D721Med (cell line): ENCODE measurements at regions not wholly inside any gene's neighbourhood (a gene's known extent, or its start where the extent isn't known, plus 50 kb on each side); places are given as distances from the start of the nearest gene placed in this dataset.

ENCODE experiments used
- DNase-seq: peaks from one replicate; pipeline ENCODE4 v3.0.0; 2011; ENCODE audit warnings: low spot score; ENCODE audit not compliant: insufficient read length
- FAIRE-seq: peaks from 2 replicates; lab custom pipeline; 2011; peaks lifted over from hg19 to GRCh38; lab: Jason Lieb, UNC
- CTCF ChIP-seq: IDR thresholded peaks from 2 replicates; pipeline ENCODE4 v1.5.1; 2012; ENCODE audit warnings: mild to moderate bottlenecking, control low read depth; ENCODE audit not compliant: insufficient read depth; ENCODE audit errors: missing control alignments

GRCh38 chr2:129103936-129104878 lies 785.5 kb upstream of the HS6ST1 start:
- FAIRE-seq (peak; percentile 16), DNase-seq (peak; percentile 23)
- no peak for TF ChIP-seq CTCF

GRCh38 chr2:129112181-129112580 lies 793.5 kb upstream of the HS6ST1 start:
- FAIRE-seq (no peak), DNase-seq (no peak)
- TF ChIP-seq CTCF, result no peak

- TF ChIP-seq CTCF, result no peak
- no peak for DNase-seq
- FAIRE-seq, result no peak
Measured at GRCh38 chr2:129113776-129114175, 795.1 kb upstream of the HS6ST1 start.

- TF ChIP-seq CTCF, result no peak
- FAIRE-seq (no peak), DNase-seq (no peak)
Measured at GRCh38 chr2:129117434-129117833, 798.8 kb upstream of the HS6ST1 start.

GRCh38 chr2:129118296-129118695 lies 799.6 kb upstream of the HS6ST1 start:
- no peak for TF ChIP-seq CTCF
- FAIRE-seq, result no peak
- no peak for DNase-seq

GRCh38 chr2:129129087-129129486 lies 810.4 kb upstream of the HS6ST1 start:
- DNase-seq (no peak), FAIRE-seq (no peak)
- TF ChIP-seq CTCF, result no peak
